Colonic mucosa (tissue), 4 donors: ENCODE measurements at regions not wholly inside any gene's neighbourhood (a gene's known extent, or its start where the extent isn't known, plus 50 kb on each side); places are given as distances from the start of the nearest gene placed in this dataset.

Experiments used
- DNase-seq: peaks from one replicate; pipeline ENCODE4 v3.0.0-alpha.2; 2020
- H3K27ac ChIP-seq: fragments of 200-600 bp; one replicate; pipeline ENCODE4 v1.8.0; 2021
- H3K27me3 ChIP-seq: fragments of 200-600 bp; one replicate; pipeline ENCODE4 v1.8.0; 2021
- H3K36me3 ChIP-seq: fragments of 200-600 bp; one replicate; pipeline ENCODE4 v1.8.0; 2021
- H3K4me1 ChIP-seq: fragments of 200-600 bp; one replicate; pipeline ENCODE4 v1.8.0; 2021; ENCODE audit warnings: mild to moderate bottlenecking
- H3K4me3 ChIP-seq: fragments of 200-600 bp; one replicate; pipeline ENCODE4 v1.8.0; 2021
- H3K9ac ChIP-seq, 2 donors: one replicate each; pipeline ENCODE4 v1.7.0; 2013; ENCODE audit warnings: control low read depth in 2 of 2, low read depth in 2 of 2, low read length in 2 of 2
- H3K9me3 ChIP-seq: fragments of 200-600 bp; one replicate; pipeline ENCODE4 v1.8.0; 2021
- intact Hi-C: fragments of 100-400 bp; cut with DNase I; formaldehyde crosslinking; loops from one replicate; pipeline ENCODE4 v1.14.1; 2022
- TF ChIP-seq, protein P1 (sequence below): fragments of 200-600 bp; IDR thresholded peaks from one replicate; pipeline ENCODE4 v1.8.0; 2022; ENCODE audit warnings: antibody characterized with exemption, mild to moderate bottlenecking
- donor health status: healthy.
- donor health status: DM: no; HTN: no; CAD: no.
- donor health status: DM: no; HTN: no; CAD: no.

DNA sequence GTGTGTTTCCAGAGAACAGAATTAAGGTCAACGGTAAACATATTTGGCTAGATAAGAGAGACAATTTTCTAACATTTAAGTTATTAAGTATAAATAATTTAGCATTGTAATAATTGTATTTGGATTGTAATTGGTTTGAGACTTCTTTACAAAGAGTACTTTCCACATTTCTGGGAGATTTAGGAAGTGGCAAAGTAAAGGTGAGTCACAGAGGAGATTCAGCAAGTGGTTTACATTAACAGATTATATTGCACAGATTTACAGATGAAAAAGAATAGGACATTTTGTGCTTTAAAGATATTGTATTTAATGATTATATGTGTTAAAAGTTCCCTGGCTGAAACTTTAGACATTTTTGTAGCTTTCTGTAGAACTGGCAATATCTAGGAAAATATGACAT is 584.4 kb upstream of the AADAT start:
- intact Hi-C loops, result no loop called here
- DNase-seq, result no peak
- Histone ChIP-seq H3K9ac (no peak overlapping the region), H3K4me1 (no peaks in the 10 kb centered on the region), H3K36me3 (no peaks in the 10 kb centered on the region), H3K4me3 (no peak overlapping the region), H3K9me3 (no peaks in the 10 kb centered on the region), H3K27me3 (no peaks in the 10 kb centered on the region), H3K27ac (no peak overlapping the region)
- TF ChIP-seq, protein P1, sequence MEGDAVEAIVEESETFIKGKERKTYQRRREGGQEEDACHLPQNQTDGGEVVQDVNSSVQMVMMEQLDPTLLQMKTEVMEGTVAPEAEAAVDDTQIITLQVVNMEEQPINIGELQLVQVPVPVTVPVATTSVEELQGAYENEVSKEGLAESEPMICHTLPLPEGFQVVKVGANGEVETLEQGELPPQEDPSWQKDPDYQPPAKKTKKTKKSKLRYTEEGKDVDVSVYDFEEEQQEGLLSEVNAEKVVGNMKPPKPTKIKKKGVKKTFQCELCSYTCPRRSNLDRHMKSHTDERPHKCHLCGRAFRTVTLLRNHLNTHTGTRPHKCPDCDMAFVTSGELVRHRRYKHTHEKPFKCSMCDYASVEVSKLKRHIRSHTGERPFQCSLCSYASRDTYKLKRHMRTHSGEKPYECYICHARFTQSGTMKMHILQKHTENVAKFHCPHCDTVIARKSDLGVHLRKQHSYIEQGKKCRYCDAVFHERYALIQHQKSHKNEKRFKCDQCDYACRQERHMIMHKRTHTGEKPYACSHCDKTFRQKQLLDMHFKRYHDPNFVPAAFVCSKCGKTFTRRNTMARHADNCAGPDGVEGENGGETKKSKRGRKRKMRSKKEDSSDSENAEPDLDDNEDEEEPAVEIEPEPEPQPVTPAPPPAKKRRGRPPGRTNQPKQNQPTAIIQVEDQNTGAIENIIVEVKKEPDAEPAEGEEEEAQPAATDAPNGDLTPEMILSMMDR, result no peak

DNA sequence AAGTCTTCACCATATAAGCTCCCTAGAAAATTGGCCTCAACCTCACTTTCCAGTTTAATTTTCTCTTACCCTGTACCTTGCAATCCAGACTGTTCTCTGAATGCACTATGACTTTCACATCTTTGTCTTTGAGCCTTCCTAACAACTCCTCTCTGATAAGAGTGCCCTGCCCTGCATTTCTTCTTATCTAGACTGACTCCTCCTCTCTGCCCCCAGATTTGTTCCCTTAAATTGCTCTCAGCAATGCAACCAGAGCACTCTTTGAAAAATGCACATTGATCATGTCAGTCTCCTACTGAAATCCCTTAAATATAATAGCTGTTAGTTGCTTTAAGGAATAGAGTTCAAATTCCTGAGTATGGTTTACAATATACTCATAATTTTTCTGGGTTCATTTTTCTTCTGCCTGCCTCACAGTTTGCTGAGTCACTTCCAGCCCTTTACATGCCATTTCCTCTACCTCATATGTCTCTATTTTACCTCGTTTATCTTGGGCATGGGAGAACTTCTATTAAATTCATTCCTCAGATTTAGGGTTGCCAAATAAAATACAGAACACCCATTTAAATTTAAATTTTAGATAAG is 582.7 kb upstream of the AADAT start:
- Histone ChIP-seq H3K36me3 (no peaks in the 10 kb centered on the region), H3K9me3 (no peaks in the 10 kb centered on the region), H3K27me3 (no peaks in the 10 kb centered on the region), H3K4me3 (no peak overlapping the region), H3K4me1 (no peaks in the 10 kb centered on the region), H3K27ac (no peak overlapping the region), H3K9ac (no peak overlapping the region)
- TF ChIP-seq, protein P1, result no peak
- no peak for DNase-seq
- intact Hi-C loops, result no loop called here

DNA sequence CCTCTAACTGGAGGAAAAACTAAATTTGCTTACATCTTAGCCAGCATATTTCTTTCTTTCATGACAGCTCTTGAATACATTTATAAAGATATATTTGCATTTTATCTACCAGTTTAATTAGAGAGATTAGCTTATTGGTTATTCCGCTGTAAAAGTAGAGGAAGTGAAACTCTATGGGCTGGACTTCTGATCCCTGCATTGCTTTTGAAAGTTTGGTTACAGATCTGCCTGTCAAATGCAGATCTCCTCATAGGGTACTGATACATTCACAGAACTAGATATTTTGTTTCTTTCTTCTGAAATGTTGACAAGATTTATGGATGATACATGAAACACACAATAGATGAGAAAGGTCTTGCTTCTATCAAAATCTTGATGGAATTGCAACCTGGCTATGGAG is 581.4 kb upstream of the AADAT start:
- no peaks in the 10 kb centered on the region for H3K27me3 ChIP-seq
- H3K27ac ChIP-seq, result no peak overlapping the region
- no peak overlapping the region for H3K4me3 ChIP-seq
- TF ChIP-seq, protein P1, result no peak
- no peak overlapping the region for H3K9ac ChIP-seq
- intact Hi-C loops, result no loop called here
- no peaks in the 10 kb centered on the region for H3K9me3 ChIP-seq
- DNase-seq, result no peak
- H3K4me1 ChIP-seq, result no peaks in the 10 kb centered on the region
- no peaks in the 10 kb centered on the region for H3K36me3 ChIP-seq

DNA sequence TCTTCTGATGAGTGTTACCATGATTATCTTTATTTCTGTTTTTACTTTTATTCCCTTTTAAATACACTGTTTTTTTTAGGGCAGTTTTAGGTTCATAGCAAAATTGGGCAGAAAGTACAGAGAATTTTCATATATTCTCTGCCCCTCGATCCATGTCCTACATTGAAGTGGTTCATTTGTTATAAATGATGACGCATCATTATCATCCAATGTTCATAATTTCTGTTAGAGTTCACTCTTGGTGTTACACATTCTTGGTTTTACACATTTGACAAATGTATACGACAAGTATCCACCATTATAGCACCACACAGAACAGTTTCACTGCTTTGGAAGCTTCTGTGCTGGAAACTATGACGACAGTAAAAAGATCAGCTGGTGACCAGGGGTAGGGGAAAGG is 578.1 kb upstream of the AADAT start:
- H3K4me1 ChIP-seq, result no peaks in the 10 kb centered on the region
- intact Hi-C loops, result no loop called here
- H3K27ac ChIP-seq, result no peak overlapping the region
- H3K9me3 ChIP-seq, result no peaks in the 10 kb centered on the region
- no peak overlapping the region for H3K9ac ChIP-seq
- H3K27me3 ChIP-seq, result no peaks in the 10 kb centered on the region
- no peaks in the 10 kb centered on the region for H3K36me3 ChIP-seq
- TF ChIP-seq, protein P1, result no peak
- H3K4me3 ChIP-seq, result no peak overlapping the region
- DNase-seq, result no peak

DNA sequence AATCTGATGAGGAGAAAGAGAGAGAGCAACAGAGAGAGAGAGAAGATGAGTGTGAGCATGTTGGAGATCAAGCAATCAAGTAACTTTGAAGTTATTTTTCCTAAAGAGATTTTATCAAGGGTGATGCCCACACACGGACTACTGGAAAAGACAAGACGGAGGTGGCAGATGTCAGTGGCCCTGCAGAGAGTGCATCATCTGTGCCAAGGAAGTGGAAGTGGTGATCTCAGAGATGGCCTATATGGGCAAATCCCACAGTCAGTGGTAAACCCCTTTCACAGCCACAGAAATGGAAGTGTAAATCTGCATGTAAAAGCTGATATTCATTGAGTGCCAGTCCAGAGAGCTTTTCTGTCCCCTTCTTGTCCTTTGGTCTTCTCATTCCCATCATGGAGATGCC is 577.2 kb upstream of the AADAT start:
- no peaks in the 10 kb centered on the region for H3K36me3 ChIP-seq
- H3K27ac ChIP-seq, result no peak overlapping the region
- H3K4me3 ChIP-seq, result no peak overlapping the region
- no peak overlapping the region for H3K9ac ChIP-seq
- no peaks in the 10 kb centered on the region for H3K27me3 ChIP-seq
- intact Hi-C loops, result no loop called here
- DNase-seq, result no peak
- no peaks in the 10 kb centered on the region for H3K4me1 ChIP-seq
- no peaks in the 10 kb centered on the region for H3K9me3 ChIP-seq
- TF ChIP-seq, protein P1, result no peak
